SK-N-SH (cell line): ENCODE measurements at regions not wholly inside any gene's neighbourhood (a gene's known extent, or its start where the extent isn't known, plus 50 kb on each side); places are given as distances from the start of the nearest gene placed in this dataset.

Experiments used
- REST ChIP-seq: IDR thresholded peaks from 2 replicates; pipeline ENCODE4 v1.6.1; 2012; ENCODE audit warnings: mild to moderate bottlenecking, low read depth, low read length, moderate library complexity
- SIN3A ChIP-seq: IDR thresholded peaks from 2 replicates; pipeline ENCODE4 v1.6.1; 2012; ENCODE audit warnings: low read depth, mild to moderate bottlenecking, low read length, moderate library complexity, borderline replicate concordance
- TF ChIP-seq, protein P1 (sequence below): fragments of 200-600 bp; sonication (generic); IDR thresholded peaks from 2 replicates; pipeline ENCODE4 v1.6.1; 2017; ENCODE audit warnings: antibody characterized with exemption, mild to moderate bottlenecking, moderate library complexity

GRCh38 chr10:3871424-3871996 lies 86.5 kb upstream of the KLF6 start:
- TF ChIP-seq, protein P1, sequence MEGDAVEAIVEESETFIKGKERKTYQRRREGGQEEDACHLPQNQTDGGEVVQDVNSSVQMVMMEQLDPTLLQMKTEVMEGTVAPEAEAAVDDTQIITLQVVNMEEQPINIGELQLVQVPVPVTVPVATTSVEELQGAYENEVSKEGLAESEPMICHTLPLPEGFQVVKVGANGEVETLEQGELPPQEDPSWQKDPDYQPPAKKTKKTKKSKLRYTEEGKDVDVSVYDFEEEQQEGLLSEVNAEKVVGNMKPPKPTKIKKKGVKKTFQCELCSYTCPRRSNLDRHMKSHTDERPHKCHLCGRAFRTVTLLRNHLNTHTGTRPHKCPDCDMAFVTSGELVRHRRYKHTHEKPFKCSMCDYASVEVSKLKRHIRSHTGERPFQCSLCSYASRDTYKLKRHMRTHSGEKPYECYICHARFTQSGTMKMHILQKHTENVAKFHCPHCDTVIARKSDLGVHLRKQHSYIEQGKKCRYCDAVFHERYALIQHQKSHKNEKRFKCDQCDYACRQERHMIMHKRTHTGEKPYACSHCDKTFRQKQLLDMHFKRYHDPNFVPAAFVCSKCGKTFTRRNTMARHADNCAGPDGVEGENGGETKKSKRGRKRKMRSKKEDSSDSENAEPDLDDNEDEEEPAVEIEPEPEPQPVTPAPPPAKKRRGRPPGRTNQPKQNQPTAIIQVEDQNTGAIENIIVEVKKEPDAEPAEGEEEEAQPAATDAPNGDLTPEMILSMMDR = no peak
- TF ChIP-seq REST = no peak
- no peak for TF ChIP-seq SIN3A
